ENCODE measurements at regions not wholly inside any gene's neighbourhood (a gene's known extent, or its start where the extent isn't known, plus 50 kb on each side); places are given as distances from the start of the nearest gene placed in this dataset.

DNA sequence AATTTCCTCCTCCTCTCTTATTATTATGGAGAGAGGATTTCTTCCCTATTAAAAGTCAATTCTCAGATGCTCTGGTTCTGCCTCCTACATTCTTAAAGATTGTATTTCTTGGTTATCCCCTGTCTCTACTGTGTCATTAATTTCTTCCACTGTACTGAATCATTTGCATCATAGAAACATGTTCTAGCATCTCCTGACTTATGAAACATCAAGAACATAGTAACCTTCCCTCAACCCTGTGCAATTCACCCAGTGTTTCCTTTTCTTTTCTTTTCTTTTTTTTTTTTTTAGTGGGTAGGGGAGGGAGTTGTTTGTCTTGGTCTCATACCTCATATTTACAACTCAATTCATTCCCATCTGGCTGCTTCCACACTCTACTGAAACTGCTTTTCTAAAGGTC lies 288.0 kb upstream of the PLET1 start:
- DNase-seq, result no peak

DNA sequence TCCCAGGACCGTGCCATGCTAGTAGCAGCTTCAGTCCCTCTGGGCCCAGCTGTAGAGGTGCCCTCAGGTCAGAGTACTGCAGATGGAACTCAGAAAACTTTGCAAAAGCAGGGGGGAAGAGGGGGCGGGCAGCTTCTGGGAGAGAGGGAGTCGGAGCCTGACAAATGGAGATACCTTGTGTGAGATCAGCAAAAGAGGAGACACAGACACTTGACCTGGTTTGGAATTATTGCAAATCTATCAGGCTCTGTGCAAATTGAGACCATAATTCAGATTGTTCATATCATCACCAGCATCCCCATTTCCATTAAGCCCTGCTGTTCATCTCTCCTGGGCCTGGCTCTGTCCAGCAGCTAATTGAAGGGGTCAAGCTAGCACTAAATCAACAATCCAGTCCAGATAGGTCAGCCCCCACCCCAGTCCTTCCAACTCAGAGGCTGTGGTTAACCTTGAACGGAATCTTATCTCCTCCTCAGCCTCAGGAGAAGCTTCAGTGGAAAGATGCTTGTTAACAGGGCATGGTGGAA lies 292.6 kb upstream of the PLET1 start:
- DNase-seq, result no peak

DNA sequence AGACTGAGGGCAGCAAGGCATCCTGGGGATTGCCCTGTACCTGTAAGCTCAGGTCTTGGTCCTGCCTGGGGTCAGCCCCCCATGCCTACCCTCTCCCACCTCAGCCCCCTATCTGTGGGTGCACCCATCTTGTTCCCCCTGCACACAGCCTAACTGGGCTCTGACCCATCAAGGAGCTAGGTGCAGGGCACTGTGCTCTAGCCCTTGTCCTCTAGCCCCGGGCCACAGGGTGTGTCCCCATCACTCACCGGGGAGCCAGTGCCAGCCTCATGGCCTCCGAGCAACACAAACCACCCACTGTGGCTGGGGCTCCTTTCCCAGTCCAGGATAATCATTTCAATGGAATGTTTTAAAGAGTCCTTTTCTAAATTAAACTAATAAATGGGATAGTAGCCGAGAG lies 293.9 kb upstream of the PLET1 start:
- no peak for DNase-seq

DNA sequence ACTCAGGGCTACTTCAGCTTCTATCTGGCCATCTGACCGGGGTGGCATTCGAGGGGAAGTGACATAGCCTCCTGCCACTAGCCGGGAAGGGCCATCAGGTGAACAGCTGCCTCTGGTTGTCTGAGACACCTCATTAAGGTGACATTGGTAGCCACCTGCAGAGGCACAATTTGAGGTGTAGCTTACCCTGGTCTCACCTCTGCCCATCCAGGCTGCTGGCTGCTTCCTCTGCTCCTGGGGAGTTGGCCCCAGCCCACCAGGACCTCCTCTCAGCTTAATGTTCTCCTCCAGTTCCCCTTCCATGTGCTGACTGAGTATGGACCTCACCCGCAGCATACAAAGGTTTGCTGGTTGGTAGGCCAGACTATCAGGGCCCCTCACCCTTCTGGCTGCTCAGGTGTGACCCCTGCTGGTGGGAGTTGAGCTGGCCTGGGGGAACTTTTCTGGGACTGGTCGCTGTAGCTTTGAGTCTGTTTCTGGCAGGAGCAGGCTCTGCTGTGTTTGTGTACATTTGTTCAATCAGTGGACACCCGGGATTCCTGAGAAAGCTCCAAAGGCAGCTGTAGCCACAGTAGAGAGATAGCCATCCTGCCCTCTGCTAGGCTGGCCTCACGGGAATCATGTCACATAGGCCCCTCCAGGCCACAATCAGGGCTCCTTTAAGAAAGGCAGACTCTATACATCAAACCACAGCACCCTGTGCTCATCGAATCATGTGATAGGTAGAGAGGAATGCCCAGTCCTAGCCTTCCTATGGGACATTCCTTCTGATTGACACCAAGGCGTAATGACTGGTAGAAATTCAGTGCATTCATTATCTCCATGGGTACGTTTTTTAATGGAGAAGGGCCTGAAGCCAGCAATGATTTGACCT lies 295.1 kb upstream of the PLET1 start:
- peak; percentile 82 for DNase-seq

DNA sequence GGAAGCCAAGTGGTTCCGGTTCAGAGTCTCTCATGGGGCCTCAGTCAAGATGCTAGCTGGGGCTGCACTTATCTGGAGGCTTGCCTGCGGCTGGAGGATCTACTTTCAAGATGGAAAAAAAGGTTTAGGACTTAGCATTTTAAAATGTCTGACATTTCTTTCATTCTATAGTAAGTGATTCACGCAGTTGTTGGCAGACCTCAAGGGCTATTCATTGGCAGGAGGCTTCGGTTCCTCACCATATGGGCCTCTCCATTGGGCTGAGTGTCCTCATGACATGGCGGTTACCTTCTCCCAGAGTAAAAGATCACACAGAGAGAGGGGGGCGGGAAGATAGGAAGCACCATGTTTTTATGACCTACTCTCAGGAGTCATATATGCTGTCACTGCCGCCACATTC lies 298.0 kb upstream of the PLET1 start:
- no peak for DNase-seq

DNA sequence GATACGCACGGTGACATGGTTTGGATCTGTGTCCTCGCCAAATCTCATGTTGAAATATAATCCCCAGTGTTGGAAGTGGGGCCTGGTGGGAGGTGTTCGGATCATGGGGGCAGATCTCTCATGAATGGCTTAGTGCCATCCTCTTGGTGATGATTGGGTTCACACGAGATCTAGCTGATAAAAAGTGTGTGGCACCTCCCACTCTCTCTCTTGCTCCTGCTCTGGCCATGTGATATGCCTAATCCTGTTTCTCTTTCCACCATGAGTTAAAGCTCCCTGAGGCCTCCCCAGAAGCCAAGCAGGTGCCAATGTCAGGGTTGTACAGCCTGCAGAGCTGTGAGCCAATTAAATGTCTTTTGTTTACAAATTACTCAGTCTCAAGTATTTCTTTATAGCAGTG lies 303.1 kb upstream of the PLET1 start:
- DNase-seq, result no peak

DNA sequence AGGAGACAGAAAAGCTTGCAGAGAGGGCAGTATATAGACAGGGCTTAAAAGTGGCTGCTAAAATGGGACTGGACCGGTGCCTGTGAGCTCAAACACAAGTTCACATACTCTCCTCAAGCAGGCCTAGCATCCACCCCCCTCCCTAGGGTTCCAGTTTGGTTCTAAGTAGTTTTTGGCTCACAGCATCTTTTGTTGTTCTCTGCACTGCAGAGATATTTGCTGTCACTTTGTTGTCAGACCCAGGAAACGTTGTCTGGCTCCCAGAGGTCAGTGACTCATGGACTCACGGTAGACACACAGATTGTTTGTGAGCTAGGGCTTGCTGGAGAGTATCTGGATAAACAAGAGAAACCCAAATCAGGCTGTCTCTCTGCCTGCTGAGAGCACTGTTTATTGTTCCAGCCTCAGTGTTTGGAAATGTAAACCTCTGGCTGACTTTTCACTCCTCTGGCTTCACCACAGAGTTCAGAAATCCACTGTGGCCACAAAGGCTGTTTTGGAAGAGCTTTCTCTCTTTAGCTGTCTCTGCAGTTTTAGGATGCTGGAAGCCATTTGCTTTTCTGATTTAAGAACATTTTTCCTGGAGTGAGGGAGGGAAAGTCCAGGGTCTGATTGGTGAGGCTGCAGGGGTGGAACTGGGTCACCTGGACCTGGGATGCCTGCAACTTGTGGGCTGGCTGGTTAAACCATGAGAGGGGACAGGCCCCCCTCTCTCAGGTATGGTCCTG lies 303.7 kb upstream of the PLET1 start:
- DNase-seq, result no peak

DNA sequence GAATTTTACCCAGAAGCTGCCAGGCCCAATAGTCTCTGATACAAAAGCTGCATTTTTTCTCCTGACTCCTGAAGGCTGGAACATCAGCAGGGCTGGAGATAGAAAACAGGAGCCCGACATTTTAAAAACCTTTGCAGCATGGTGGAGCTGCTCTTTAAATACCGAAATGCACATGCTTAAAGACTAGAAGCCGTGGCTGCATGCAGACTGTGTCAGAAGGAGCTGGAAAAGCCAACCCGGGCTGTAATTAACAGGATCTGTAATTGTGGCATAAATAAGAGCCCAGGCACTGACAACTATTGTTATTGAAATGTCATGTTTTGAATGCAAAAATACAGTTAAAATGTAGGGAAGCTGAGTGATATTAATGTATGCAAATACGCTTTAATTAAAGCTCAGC lies 304.9 kb upstream of the PLET1 start:
- DNase-seq, result no peak

DNA sequence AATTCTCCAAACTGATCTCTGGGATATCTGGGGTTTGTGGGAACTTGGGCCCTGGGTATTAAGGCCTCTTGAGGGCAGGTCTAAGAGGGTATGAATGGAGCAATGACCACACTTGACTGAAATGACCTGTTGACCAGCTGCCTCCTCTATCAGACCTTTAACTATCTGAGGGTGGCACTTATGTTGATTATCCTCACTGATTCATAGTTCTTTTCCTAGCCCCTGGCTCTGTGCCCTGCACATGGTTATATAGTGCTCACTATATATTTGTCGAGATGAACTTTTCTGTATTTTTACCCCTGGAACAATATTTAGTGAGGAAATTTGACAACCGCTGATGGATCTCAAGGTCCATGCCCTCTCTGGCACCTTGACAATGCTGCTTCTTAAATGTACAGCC lies 305.5 kb upstream of the PLET1 start:
- no peak for DNase-seq

DNA sequence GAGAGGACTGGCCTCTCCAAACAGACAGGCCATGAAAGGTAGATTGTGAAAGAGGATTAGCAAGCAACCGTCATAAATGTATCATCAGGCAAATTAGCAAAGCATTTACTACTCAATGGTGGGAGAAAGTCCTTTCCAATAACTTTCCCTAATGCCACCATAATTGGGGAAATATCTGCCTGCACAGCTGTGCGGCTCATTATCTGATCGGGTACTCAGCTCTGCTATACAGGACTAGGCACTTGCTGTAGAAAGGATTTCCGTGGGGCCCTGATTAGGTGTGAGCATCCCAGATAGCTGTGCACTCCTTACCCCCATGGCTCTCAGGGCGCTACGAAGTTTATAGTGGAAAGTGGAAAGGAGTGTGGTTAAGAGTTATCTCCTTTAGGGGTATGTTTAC lies 309.7 kb upstream of the PLET1 start:
- DNase-seq, result no peak

DNA sequence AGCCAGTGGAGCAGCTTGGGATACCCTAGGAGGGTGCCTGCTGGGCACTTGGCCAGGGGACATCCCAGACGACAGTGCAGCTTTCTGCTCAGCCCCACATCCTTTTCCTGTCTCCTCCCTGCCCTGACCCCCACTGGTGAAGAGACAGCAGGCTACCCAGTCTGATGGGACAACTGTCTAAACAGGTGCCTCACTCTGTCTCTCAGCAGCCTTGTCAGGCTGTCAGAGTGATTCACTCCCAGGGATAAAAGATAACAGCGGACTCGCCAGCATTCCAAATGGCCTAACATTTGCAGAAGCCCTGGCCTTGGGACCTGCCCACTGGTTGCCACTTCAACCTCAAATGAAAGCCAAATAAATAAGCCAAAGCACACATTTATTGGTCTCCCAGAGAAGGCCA lies 318.6 kb upstream of the PLET1 start:
- no peak for DNase-seq

DNA sequence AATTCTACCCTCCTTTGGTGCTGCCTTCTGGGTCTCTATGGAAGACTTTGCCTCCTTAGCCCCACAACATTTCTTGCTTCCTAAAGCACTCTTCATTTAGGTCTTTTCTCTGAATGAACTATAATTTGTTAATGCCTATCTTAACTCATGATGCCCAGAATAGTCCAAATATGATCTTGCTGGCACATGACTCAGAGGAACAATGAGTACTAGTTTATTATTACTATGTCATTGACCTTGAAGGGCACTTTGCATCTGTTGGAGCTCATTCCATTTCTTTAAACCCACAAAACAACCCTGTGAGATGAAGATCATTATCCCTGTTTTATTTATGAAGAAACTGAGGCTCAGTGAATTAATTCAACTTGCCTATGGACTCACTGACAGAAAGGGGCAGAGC lies 320.2 kb upstream of the PLET1 start:
- DNase-seq, result no peak

DNA sequence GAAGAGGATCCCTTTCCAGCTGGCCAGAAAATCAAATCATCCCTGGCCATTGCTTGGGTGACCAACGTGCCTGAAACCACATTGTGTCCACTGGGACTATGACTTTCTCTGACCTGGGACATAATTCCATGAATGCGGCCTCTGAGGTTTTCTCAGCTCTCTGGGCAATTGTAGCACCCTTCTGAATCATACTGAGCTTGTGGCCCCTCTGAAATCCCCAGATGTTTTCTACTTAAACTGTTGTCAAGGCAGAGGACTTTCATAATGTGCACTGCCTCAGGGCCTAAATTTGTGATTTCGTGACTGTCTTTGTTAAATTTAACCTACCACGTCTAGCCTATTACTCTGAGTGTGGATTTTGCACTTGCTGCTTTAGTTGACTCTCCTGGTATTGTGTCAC lies 321.1 kb upstream of the PLET1 start:
- DNase-seq, result no peak

DNA sequence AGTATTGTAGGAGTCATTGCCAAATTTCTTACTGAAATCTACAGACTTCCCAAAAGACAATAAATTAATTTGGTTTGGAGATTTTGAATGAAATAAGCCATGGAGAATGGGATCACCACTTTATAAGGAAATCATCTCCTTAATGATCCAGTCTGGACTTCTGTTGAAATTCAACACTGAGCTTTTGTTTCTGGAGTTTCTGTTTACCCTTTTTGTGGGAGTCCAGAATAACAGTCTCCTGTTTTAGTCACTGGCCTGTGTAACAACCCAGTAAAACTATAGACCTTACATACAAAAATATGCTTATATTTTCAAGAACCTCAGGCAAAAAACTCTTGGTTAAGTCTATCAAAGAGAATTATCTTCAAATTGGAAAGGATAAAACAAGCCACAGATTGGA lies 321.7 kb upstream of the PLET1 start:
- DNase-seq, result no peak

DNA sequence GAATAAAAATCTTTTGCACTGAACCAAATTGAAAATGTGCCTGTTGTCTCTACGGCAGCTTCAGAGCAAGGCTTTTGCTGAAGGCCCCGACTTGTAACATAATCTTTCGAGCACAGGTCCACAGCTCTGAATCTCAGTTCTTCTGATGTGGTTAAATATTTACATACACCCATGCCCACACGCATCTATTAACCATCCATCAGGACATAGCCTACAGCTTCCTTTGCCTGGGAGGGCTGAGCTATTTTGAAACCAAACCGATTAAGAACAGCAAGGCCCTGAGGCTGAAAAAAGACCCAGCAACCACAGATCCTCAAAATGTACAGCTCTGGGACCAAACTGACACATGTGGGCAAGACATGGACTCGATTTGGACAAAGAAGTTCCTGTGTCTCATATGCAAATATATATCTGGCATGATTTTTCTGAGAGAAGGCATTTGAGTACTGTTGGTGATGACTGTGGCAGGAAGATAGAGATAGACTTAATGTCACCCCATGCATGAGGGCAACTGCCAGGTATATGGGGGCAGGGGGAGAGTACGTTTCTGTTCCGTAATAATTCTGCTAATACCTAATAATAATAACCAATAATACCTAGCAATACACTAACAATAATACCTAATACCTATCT lies 322.7 kb upstream of the PLET1 start:
- no peak for DNase-seq

DNA sequence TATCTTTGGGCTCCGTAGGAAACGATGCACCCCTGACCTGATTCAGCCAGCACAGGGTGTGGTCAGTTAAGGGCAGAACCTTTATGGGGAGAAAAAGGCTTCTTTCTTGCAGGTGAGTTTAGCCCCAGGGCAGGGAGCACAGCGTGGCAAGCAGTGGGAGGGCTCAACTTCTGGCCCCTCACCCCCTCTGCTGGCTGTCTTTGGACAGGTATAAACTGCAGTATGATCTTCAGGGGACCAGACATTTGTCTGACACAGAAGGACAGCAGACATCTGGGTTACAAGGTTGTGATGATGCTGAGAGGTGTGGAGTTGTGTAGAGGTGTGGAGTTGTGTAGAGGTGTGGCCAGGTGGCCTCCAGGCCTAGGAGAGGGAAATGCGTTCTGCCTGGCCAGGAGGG lies 324.0 kb upstream of the PLET1 start:
- DNase-seq, result peak; percentile 13

DNA sequence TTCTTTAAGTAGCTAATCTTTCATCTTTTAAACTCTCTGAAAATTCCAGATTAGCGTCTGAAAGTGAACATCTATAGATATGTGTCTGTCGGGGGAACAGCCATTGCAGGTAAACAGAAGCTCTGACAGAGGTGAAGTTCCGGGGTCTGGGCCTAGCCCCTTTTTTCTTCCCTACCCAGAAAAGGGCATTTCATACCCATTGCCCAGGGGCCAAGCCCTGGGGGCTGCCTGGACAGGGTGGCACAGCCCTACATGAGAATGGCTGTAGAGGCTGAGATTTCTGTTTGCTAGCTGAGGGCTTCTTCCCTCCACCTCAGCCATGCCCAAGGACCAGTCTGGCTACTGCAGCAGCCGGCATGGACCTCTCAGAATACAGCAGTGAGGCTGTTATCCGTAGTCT lies 327.0 kb upstream of the PLET1 start:
- no peak for DNase-seq

DNA sequence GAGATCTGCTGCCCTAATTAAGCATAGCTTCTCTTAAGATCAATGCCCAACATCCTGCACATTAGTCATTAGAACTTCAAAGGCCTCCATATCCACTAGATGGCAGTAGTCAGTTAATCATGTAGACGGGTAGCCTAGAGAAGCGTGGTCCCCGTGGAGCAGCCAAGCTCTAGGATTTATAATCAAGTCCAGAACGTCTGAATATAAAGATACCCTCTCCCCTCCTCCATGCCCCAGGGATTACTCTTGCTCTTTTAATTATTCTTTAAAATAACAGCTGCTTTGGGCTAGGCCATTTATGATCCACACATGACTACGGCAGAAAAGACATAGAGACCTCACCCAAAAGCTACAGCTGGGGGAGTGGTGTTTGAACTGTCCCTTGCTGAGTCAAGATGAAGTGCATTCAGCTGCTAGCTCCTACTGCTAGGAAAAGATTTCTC lies 327.6 kb upstream of the PLET1 start:
- peak; percentile 49 for DNase-seq

DNA sequence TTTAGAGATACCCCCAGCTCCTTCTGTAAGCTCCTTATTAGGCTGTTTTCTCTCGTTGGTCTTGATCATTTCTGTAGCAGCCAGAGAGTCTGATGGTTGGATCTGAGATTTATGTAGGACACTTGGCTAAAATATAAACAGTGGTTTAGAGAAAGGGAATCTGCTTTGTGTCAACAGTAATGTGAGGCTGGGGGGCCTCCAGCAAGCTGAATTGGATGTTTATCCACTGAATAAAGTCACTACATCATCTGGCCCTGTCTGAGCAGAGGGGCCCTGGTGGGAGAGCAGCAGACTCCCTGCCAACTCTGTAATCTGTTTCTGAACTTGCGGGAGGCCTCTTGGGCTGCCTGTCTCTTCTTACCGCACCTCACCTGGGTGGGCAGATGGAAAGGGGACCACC lies 328.5 kb upstream of the PLET1 start:
- no peak for DNase-seq

DNA sequence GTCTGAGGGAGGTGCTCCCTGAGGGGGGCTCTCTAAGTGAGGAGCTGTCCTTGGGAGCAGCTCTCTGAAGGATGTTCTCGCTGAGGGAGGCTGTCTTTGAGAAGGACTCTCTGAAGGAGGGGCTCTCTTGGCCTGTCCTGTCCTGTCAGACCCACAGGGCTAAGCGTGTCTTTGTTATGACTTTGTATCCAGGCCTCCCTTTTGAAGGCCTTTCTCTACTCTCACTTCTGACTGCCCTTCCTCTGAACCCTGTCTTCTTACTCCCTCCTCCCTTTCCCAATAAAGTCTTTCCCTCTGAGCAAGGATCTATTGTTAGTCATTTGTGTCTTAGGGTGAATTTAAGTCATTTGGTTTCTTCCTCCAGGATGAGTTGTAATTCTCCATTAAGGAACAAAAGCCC lies 330.1 kb upstream of the PLET1 start:
- DNase-seq, result no peak

DNA sequence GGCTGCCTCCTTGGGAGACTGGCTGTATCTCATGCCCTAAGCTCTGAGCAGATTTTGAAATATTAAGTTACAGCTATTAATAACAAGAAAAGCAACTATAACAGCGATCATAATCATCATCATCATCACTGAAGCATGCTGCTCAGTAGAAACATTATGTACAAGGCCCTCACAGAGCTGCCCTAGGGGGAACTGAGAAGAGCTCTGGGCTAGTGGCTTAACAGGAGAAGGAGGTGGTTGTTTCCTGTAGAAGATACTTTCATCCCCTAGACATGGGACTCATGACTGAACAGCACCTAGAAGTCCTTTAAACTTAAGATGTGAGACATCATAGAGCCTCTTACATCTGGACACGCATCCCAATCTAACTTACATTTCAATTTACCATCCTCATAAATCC lies 332.8 kb upstream of the PLET1 start:
- DNase-seq, result no peak

DNA sequence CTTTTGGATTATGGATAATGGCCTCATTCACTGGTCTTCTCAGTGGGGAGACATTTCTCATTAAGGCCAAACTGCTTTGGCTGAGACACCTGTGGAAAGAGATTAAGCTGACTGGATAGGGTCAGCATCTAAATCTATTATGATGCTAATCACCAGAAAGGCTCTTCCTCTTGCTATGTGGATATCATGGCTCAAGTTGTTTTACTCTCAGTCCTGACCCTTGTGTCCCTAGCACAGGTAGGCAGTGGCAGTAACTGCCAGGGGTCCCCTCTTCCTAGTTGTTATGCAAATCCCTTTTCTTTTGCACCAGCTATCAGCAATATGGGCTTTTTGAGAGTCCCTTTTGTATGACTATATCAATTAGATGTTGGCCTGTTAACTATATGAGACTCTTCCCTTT lies 335.7 kb upstream of the PLET1 start:
- no peak for DNase-seq

DNA sequence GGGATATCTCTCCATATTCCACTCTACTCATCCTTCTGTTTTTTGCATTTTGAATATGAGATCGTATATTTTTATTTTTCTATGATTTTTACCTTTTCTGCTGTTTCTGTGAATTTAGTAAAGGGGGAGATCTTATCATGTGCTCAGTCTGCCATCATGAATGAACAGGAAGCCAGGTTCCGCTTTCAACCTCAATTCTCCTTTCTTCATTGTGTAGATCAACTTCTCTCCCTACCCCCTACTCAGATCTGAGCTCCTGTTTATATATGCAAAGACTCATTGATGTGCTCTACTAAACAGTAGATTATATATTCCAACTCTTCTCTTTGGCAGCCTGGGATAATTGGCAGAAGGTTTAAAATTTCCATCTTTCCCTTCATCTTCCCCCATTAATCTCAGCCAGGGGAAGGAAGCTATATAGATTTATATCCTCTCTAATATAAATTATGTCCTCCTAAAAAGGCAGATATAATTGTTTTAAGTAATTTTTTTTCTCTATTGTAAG lies 336.7 kb upstream of the PLET1 start:
- DNase-seq, result no peak

DNA sequence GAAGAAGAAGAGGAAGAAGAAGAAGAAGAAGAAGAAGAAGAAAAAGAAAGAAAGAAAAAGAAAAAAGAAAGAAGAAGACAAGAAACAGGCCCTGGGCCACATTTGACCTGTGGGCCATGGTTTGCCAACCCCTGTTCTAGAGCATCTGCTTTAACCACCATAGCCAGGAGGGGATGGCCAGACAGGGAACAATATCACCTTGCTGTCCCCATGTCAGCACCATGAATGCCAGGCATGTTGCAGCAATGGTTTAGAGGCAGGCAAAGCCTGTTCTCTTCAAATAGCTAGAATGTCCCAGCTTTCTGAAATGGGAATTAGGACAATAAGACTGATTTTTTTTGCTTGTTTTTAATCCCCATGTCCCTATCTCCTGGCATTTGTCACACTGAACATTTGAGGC lies 338.6 kb upstream of the PLET1 start:
- no peak for DNase-seq
